ENCODE measurements at regions not wholly inside any gene's neighbourhood (a gene's known extent, or its start where the extent isn't known, plus 50 kb on each side); places are given as distances from the start of the nearest gene placed in this dataset.
A peak's percentile ranks its signal among the peaks of the same experiment; 100 is the strongest.
"Not testable (repeated sequence)": the region's sequence is repeated elsewhere in the genome, so short reads cannot be mapped to it uniquely, and the experiment has no call there.

DNA sequence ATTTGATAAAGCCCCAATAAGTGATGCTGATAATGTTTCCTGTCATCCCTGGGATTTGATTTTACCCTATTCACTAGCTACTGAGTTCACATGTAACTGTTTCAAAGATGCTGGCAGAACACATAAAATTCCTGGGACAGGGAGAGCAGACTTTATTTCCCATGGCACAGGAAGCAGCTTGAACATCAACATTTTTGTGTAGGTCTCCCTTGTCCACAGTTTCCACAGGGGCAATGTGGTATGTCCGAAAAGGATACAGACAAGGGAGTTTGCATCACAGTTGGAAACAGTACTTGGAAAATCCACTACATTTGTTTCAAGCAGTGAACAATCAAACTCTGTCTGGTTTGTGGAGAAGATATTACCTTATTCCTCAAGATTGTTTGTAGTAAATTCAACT is 129.2 kb upstream of the KLHL4 start:
- Histone ChIP-seq H3K9ac (ENCODE audit: low read length in 2 of 2) (no peak overlapping the region), H3K9me3 (ENCODE audit: control insufficient read depth in 2 of 2, low read length in 2 of 2) (no peaks in the 10 kb centered on the region), H3K27me3 (ENCODE audit: control insufficient read depth in 1 of 2, insufficient read depth in 2 of 2, low read length in 2 of 2) (no peaks in the 10 kb centered on the region), H3K27ac (ENCODE audit: low read length) (no peak overlapping the region), H3K4me1 (ENCODE audit: control insufficient read depth, insufficient read depth, low read length) (no peaks in the 10 kb centered on the region), H3K36me3 (ENCODE audit: control insufficient read depth in 2 of 2, insufficient read depth in 2 of 2, low read length in 2 of 2) (no peaks in the 10 kb centered on the region), H3K4me3 (ENCODE audit: low read length in 2 of 2) (no peak overlapping the region)

DNA sequence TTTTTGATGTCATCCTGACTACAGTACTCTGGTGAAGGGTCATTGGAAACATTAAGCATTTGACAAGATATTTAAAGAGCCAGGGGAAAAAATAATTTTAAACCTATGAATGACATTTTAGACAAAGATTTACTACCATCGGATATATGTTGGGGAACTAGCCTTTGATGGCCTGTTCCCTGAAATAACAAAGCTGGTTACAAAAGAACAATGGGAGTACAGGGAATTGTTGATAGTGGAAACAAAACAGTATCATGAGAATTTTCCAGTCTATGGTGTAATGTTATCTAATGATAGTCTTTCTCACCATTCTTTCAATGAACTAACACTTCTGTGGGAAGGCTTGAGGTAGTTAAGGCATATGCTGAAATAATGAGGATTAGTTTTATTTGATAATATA is 125.9 kb upstream of the KLHL4 start:
- H3K4me1 ChIP-seq (ENCODE audit: control insufficient read depth, insufficient read depth, low read length) = no peaks in the 10 kb centered on the region
- no peak overlapping the region for H3K9ac ChIP-seq (ENCODE audit: low read length in 2 of 2)
- no peak overlapping the region for H3K27ac ChIP-seq (ENCODE audit: low read length)
- no peaks in the 10 kb centered on the region for H3K27me3 ChIP-seq (ENCODE audit: control insufficient read depth in 1 of 2, insufficient read depth in 2 of 2, low read length in 2 of 2)
- no peaks in the 10 kb centered on the region for H3K36me3 ChIP-seq (ENCODE audit: control insufficient read depth in 2 of 2, insufficient read depth in 2 of 2, low read length in 2 of 2)
- H3K4me3 ChIP-seq (ENCODE audit: low read length in 2 of 2) = no peak overlapping the region
- H3K9me3 ChIP-seq (ENCODE audit: control insufficient read depth in 2 of 2, low read length in 2 of 2) = no peaks in the 10 kb centered on the region

DNA sequence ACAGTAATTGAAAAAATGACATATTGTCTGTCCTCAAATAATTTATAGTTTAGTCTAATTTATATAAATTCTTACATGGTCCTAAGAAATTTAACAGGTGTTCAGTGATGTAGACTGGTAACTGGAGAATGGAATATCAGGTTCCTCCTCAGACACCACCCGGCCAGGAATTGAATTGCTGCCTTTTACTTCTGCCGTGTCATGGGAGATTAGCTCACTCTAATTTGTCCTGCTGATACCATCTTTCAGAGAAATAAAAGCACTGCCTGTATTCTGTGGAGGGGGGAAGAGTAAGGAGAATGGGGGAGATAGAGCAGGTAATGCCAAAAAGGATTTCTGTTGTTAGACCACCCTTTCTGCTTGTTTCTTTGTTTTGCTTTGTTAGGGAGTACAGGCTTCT is 125.2 kb upstream of the KLHL4 start:
- Histone ChIP-seq H3K27ac (ENCODE audit: low read length) (no peak overlapping the region), H3K4me3 (ENCODE audit: low read length in 2 of 2) (no peak overlapping the region)

DNA sequence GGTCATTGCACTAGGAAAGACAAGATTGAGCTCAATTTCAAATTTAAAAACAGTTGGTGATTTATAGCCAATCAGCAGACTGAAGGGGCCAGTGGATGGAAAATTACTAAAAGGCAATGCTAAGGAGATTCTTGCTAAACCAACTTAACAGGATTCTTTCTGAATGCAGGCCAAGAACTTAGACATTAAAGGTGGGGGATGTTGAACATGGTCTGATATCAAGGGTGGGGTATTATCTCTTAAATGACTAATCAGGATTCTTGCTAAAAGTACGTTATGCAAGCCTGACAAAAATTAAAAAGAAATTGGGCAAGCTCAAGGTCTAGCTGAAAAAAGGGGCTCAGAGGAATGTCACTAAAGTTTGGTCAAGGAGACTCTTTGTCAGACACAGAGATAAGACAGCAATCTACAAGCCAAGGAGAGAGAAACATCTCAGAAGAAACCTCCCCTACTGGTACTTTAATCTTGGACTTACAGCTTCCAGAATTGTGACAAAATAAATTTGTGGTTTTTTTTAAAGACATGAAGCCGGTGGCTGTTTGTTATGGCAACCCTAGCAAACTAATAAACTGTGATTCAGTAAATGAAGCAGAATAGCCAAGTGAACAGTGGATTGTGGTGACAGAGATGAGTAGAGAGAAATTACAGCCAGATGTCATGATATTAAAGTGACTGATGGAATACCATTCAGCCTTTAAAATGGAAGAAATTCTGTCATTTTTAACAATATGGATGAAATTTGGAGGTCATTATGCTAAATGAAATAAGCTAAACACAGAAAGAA is 120.3 kb upstream of the KLHL4 start:
- no peaks in the 10 kb centered on the region for H3K9me3 ChIP-seq (ENCODE audit: control insufficient read depth in 2 of 2, low read length in 2 of 2)
- H3K4me1 ChIP-seq (ENCODE audit: control insufficient read depth, insufficient read depth, low read length) = no peaks in the 10 kb centered on the region
- H3K27me3 ChIP-seq (ENCODE audit: control insufficient read depth in 1 of 2, insufficient read depth in 2 of 2, low read length in 2 of 2) = no peaks in the 10 kb centered on the region
- no peak overlapping the region for H3K9ac ChIP-seq (ENCODE audit: low read length in 2 of 2)
- no peaks in the 10 kb centered on the region for H3K36me3 ChIP-seq (ENCODE audit: control insufficient read depth in 2 of 2, insufficient read depth in 2 of 2, low read length in 2 of 2)
- H3K4me3 ChIP-seq (ENCODE audit: low read length in 2 of 2) = no peak overlapping the region
- H3K27ac ChIP-seq (ENCODE audit: low read length) = no peak overlapping the region

More for the DNA sequence above, 125.2 kb upstream of the KLHL4 start:
- Histone ChIP-seq H3K9ac (ENCODE audit: low read length in 2 of 2) (no peak overlapping the region), H3K9me3 (ENCODE audit: control insufficient read depth in 2 of 2, low read length in 2 of 2) (no peaks in the 10 kb centered on the region), H3K27me3 (ENCODE audit: control insufficient read depth in 1 of 2, insufficient read depth in 2 of 2, low read length in 2 of 2) (no peaks in the 10 kb centered on the region), H3K4me1 (ENCODE audit: control insufficient read depth, insufficient read depth, low read length) (no peaks in the 10 kb centered on the region), H3K36me3 (ENCODE audit: control insufficient read depth in 2 of 2, insufficient read depth in 2 of 2, low read length in 2 of 2) (no peaks in the 10 kb centered on the region)

DNA sequence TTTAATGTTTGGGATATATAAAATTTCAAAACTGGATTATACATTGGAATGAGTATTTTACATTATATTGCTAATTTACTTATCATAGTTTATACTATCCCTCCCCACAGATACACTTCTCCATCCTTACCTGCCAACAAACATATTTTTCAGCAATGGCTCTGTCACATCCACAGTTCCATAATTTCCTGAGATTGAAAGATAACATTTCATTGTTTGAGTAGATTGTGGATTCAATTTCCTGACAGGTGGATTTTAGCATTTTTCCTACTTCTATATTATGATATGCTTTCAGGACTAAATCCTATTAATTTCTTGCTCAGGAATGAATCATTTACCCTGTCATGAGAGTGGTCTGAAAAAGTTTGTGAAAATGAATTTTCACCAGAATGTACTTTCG is 115.3 kb upstream of the KLHL4 start:
- H3K9ac ChIP-seq (ENCODE audit: low read length in 2 of 2) = no peak overlapping the region
- H3K4me1 ChIP-seq (ENCODE audit: control insufficient read depth, insufficient read depth, low read length) = no peaks in the 10 kb centered on the region
- H3K27ac ChIP-seq (ENCODE audit: low read length) = no peak overlapping the region
- no peak overlapping the region for H3K4me3 ChIP-seq (ENCODE audit: low read length in 2 of 2)
- H3K27me3 ChIP-seq (ENCODE audit: control insufficient read depth in 1 of 2, insufficient read depth in 2 of 2, low read length in 2 of 2) = peaks cover 0 to 3% of the 10 kb centered on the region in 2 donors
- H3K9me3 ChIP-seq (ENCODE audit: control insufficient read depth in 2 of 2, low read length in 2 of 2) = no peaks in the 10 kb centered on the region
- H3K36me3 ChIP-seq (ENCODE audit: control insufficient read depth in 2 of 2, insufficient read depth in 2 of 2, low read length in 2 of 2) = no peaks in the 10 kb centered on the region

DNA sequence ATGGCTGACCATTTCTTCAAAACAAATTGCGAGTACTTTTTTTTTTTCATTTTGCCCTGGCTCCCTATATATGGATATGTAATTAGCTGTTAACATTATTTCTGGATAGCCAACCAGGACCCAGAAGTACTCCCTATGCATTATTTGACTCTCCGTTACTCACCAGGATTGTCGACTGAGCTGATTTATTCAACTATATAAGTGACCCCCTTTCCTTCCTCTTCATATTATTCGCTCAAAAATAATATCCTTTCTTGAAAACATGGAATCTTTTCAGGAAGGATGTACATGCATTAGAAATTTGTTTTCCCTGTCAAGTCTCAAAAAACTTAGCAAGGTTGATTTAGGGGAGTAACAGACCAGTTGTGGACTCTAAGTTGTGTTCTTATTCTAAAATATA is 114.1 kb upstream of the KLHL4 start:
- Histone ChIP-seq H3K27me3 (ENCODE audit: control insufficient read depth in 1 of 2, insufficient read depth in 2 of 2, low read length in 2 of 2) (peaks cover 0 to 3% of the 10 kb centered on the region in 2 donors), H3K4me3 (ENCODE audit: low read length in 2 of 2) (no peak overlapping the region), H3K9ac (ENCODE audit: low read length in 2 of 2) (no peak overlapping the region), H3K4me1 (ENCODE audit: control insufficient read depth, insufficient read depth, low read length) (no peaks in the 10 kb centered on the region), H3K27ac (ENCODE audit: low read length) (no peak overlapping the region), H3K36me3 (ENCODE audit: control insufficient read depth in 2 of 2, insufficient read depth in 2 of 2, low read length in 2 of 2) (no peaks in the 10 kb centered on the region), H3K9me3 (ENCODE audit: control insufficient read depth in 2 of 2, low read length in 2 of 2) (no peaks in the 10 kb centered on the region)

DNA sequence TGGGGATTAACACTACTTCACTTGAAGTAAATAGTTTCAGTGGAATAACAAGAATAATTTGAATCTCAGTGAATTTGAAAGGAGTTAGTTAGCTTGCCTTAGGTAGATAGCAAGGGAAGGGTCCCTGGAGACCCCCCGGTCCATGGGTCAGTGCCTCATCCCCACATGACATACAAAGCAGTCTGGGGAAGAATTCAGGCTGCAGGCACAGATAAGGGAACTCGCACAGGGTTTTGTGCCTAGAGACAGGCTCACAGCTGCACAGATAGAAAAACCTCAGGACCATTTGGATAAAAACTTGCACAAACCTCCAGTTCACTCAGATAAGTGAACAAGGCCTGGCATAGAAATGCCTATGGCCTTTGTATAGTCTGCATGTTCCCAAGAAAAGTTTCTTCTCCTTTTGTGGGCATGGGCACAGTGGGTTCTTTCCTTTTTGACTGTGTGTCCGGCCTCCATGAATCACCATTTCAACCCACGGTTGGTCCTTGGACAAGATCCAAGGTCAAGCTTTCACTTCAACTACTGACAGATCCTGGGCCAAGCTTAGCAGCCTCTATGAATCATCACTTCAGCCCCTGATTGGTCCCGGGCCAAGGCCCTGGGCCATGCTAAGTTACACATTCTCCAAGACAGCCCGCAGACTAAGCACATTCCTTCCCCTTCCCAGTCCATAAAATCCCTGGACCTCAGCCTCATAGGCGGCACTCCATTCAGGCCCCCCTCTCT is 108.3 kb upstream of the KLHL4 start:
- no peaks in the 10 kb centered on the region for H3K36me3 ChIP-seq (ENCODE audit: control insufficient read depth in 2 of 2, insufficient read depth in 2 of 2, low read length in 2 of 2)
- no peaks in the 10 kb centered on the region for H3K9me3 ChIP-seq (ENCODE audit: control insufficient read depth in 2 of 2, low read length in 2 of 2)
- no peaks in the 10 kb centered on the region for H3K4me1 ChIP-seq (ENCODE audit: control insufficient read depth, insufficient read depth, low read length)
- no peak overlapping the region for H3K9ac ChIP-seq (ENCODE audit: low read length in 2 of 2)
- peak overlapping the region; percentile 66 for H3K27ac ChIP-seq (ENCODE audit: low read length)
- peaks cover 0 to 3% of the 10 kb centered on the region in 2 donors for H3K27me3 ChIP-seq (ENCODE audit: control insufficient read depth in 1 of 2, insufficient read depth in 2 of 2, low read length in 2 of 2)
- H3K4me3 ChIP-seq (ENCODE audit: low read length in 2 of 2) = no peak overlapping the region

DNA sequence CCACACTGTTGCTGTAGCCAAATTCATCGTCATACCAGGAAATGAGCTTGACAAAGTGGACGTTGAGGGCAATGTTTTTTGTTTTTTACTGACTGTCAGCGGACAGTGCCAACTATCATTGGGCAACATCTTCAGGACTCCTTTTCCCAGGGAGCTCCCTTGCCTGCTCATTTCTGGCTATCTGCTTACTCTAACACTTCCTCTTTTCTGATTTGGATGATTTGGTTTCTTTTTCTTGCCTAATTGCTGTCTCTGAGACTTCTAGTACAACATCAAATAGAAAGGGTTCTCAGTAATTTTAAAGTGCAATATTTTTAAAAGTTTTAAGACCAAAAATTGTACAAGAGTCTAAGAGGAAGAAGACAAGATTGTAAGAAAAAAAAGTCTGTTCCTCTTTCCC is 92.0 kb upstream of the KLHL4 start:
- no peaks in the 10 kb centered on the region for H3K4me1 ChIP-seq (ENCODE audit: control insufficient read depth, insufficient read depth, low read length)
- H3K9ac ChIP-seq (ENCODE audit: low read length in 2 of 2) = no peak overlapping the region
- no peak overlapping the region for H3K4me3 ChIP-seq (ENCODE audit: low read length in 2 of 2)
- H3K36me3 ChIP-seq (ENCODE audit: control insufficient read depth in 2 of 2, insufficient read depth in 2 of 2, low read length in 2 of 2) = no peaks in the 10 kb centered on the region
- H3K9me3 ChIP-seq (ENCODE audit: control insufficient read depth in 2 of 2, low read length in 2 of 2) = no peaks in the 10 kb centered on the region
- no peak overlapping the region for H3K27ac ChIP-seq (ENCODE audit: low read length)
- no peaks in the 10 kb centered on the region for H3K27me3 ChIP-seq (ENCODE audit: control insufficient read depth in 1 of 2, insufficient read depth in 2 of 2, low read length in 2 of 2)

DNA sequence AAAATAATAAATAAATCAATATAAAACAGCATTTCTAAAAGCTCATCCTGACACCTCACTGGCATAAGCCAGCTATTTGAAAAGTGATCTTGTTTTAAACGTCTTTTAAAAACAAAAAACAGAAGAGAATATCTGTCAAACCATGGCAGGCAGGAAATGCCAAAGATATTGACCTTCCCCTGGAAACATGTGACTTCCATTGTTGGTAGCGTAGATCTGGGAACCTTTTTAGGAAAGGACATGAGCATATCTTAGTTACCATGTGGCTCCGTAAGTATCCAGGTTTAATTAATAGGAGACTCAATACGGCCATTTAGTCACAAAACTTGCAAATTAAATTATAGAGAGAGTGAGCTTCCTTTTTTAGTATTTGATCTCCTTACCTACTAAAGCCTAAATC is 83.0 kb upstream of the KLHL4 start:
- no peaks in the 10 kb centered on the region for H3K27me3 ChIP-seq (ENCODE audit: control insufficient read depth in 1 of 2, insufficient read depth in 2 of 2, low read length in 2 of 2)
- H3K4me3 ChIP-seq (ENCODE audit: low read length in 2 of 2) = no peak overlapping the region
- H3K9ac ChIP-seq (ENCODE audit: low read length in 2 of 2) = no peak overlapping the region
- H3K4me1 ChIP-seq (ENCODE audit: control insufficient read depth, insufficient read depth, low read length) = no peaks in the 10 kb centered on the region
- H3K27ac ChIP-seq (ENCODE audit: low read length) = no peak overlapping the region
- no peaks in the 10 kb centered on the region for H3K36me3 ChIP-seq (ENCODE audit: control insufficient read depth in 2 of 2, insufficient read depth in 2 of 2, low read length in 2 of 2)
- H3K9me3 ChIP-seq (ENCODE audit: control insufficient read depth in 2 of 2, low read length in 2 of 2) = no peaks in the 10 kb centered on the region

DNA sequence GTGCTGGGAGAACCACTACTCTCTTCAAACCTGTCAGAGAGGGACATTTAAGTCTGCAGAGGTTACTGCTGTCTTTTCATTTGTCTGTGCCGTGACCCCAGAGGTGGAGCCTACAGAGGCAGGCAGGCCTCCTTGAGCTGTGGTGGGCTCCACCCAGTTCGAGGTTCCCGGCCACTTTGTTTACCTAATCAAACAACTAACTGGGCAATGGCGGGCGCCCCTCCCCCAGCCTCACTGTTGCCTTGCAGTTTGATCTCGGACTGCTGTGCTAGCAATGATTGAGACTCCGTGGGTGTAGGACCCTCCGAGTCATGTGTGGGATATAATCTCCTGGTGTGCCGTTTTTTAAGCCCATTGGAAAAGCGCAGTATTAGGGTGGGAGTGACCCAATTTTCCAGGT is 69.0 kb upstream of the KLHL4 start:
- not testable (repeated sequence) for H3K27me3 ChIP-seq (ENCODE audit: control insufficient read depth in 1 of 2, insufficient read depth in 2 of 2, low read length in 2 of 2); H3K36me3 ChIP-seq (ENCODE audit: control insufficient read depth in 2 of 2, insufficient read depth in 2 of 2, low read length in 2 of 2); H3K9me3 ChIP-seq (ENCODE audit: control insufficient read depth in 2 of 2, low read length in 2 of 2); H3K4me1 ChIP-seq (ENCODE audit: control insufficient read depth, insufficient read depth, low read length); H3K27ac ChIP-seq (ENCODE audit: low read length); H3K4me3 ChIP-seq (ENCODE audit: low read length in 2 of 2); H3K9ac ChIP-seq (ENCODE audit: low read length in 2 of 2)

DNA sequence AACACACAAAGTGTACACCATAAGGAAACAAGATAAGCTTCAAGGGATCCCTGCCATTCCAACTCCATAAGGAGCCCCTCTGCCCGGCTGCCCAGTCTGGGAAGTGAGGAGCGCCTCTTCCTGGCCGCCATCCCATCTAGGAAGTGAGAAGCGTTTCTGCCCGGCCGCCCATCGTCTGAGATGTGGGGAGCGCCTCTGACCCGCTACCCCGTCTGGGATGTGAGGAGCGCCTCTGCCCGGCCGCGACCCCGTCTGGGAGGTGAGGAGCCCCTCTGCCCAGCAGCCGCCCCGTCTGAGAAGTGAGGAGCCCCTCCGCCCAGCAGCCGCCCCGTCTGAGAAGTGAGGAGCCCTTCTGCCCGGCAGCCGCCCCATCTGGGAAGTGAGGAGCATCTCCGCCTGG is 51.8 kb upstream of the KLHL4 start:
- H3K4me1 ChIP-seq (ENCODE audit: control insufficient read depth, insufficient read depth, low read length); H3K27me3 ChIP-seq (ENCODE audit: control insufficient read depth in 1 of 2, insufficient read depth in 2 of 2, low read length in 2 of 2); H3K36me3 ChIP-seq (ENCODE audit: control insufficient read depth in 2 of 2, insufficient read depth in 2 of 2, low read length in 2 of 2); H3K9me3 ChIP-seq (ENCODE audit: control insufficient read depth in 2 of 2, low read length in 2 of 2); H3K9ac ChIP-seq (ENCODE audit: low read length in 2 of 2); H3K4me3 ChIP-seq (ENCODE audit: low read length in 2 of 2); H3K27ac ChIP-seq (ENCODE audit: low read length): not testable (repeated sequence)
